ENCODE measurements at regions not wholly inside any gene's neighbourhood (a gene's known extent, or its start where the extent isn't known, plus 50 kb on each side); places are given as distances from the start of the nearest gene placed in this dataset.

DNA sequence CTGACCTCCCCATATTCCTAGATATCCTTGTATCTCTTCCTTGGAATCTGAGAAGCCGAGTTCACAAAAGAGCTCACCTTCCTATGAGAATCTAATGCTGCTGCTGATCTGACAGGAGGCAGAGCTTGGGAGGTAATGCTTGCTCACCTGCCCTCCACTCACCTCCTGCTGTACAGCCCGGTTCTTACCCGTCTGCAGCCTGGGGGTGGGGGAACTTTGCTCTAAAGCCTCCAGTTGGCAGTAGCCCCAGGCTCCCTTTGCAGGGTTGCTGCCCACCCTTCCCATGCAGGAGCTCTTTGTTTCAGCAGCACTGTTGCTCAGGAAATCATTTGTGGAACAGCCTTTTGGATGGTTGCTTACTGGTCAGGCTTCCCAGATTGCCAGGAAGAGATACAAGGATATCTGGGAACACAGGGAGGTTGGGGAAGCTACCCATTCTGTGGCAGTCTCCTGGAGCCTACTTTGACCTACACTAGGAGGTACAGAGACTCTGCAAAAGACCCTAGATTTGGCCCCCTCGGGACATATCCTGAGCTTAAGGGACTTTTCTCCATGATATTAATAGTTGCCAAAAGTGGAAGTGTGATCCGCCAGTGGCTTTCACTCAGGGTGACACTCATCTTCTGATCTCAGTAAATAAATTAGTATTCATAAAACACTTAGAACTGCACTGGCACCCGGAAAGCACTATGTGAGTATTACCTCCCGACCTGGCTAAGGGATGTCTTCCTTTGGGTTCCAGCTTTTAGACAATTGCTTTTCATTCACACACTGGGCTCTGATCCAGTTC is 363.7 kb upstream of the PODXL start (continued):
- TF ChIP-seq, protein P1, sequence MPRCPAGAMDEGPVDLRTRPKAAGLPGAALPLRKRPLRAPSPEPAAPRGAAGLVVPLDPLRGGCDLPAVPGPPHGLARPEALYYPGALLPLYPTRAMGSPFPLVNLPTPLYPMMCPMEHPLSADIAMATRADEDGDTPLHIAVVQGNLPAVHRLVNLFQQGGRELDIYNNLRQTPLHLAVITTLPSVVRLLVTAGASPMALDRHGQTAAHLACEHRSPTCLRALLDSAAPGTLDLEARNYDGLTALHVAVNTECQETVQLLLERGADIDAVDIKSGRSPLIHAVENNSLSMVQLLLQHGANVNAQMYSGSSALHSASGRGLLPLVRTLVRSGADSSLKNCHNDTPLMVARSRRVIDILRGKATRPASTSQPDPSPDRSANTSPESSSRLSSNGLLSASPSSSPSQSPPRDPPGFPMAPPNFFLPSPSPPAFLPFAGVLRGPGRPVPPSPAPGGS (IDR thresholded peaks at IDR 0.05): no peak
- TF ChIP-seq TP53 (CRISPR knock-in tag; IDR thresholded peaks at IDR 0.05): no peak

DNA sequence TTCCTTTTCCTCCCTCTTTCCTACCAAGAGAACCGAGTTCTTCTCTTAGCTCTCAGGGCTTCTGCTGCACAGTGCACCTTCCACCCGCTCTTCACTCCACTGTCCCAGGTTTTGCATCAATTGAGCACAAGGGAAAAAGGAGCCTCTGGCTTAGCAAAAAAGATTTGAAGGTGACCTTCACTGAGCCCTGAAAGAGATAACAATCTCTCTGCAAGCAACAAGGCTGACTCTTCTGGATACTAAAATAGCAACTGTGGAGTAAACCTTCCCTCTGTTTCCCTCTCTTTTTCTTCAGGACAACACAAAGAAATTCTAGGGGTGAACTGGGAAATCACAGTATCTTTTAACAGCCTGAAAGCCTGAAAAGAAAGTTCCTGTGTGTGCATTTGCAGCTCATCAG is 354.7 kb upstream of the PODXL start:
- WGBS (ENCODE audit: missing lambda C conversion rate): 40% methylated on average over 2 of the region's 2 CpGs
- TF ChIP-seq CBX2 (IDR thresholded peaks at IDR 0.05; ENCODE audit: borderline replicate concordance, low read depth): no peak
- no peak for TF ChIP-seq KDM1A (IDR thresholded peaks at IDR 0.05; ENCODE audit: low read depth)
- TF ChIP-seq ESRRA (IDR thresholded peaks at IDR 0.05; ENCODE audit: borderline replicate concordance, low read length): no peak
- TF ChIP-seq, protein P2, sequence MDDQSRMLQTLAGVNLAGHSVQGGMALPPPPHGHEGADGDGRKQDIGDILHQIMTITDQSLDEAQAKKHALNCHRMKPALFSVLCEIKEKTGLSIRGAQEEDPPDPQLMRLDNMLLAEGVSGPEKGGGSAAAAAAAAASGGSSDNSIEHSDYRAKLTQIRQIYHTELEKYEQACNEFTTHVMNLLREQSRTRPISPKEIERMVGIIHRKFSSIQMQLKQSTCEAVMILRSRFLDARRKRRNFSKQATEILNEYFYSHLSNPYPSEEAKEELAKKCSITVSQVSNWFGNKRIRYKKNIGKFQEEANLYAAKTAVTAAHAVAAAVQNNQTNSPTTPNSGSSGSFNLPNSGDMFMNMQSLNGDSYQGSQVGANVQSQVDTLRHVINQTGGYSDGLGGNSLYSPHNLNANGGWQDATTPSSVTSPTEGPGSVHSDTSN (IDR thresholded peaks at IDR 0.05): no peak
- no peak for TF ChIP-seq EHF (CRISPR knock-in tag; IDR thresholded peaks at IDR 0.05)
- TF ChIP-seq, protein P1 (IDR thresholded peaks at IDR 0.05): no peak
- TF ChIP-seq, protein P3, sequence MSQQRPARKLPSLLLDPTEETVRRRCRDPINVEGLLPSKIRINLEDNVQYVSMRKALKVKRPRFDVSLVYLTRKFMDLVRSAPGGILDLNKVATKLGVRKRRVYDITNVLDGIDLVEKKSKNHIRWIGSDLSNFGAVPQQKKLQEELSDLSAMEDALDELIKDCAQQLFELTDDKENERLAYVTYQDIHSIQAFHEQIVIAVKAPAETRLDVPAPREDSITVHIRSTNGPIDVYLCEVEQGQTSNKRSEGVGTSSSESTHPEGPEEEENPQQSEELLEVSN (IDR thresholded peaks at IDR 0.05; ENCODE audit: borderline replicate concordance, low read depth): no peak
- TF ChIP-seq HOXA7 (CRISPR knock-in tag; IDR thresholded peaks at IDR 0.05): no peak
- no peak for TF ChIP-seq ZSCAN20 (CRISPR knock-in tag; IDR thresholded peaks at IDR 0.05)
- no peak for TF ChIP-seq FOSL2 (IDR thresholded peaks at IDR 0.05)
- TF ChIP-seq FOSL2 (CRISPR knock-in tag; IDR thresholded peaks at IDR 0.05): no peak
- no peak for TF ChIP-seq TFCP2L1 (CRISPR knock-in tag; IDR thresholded peaks at IDR 0.05)
- TF ChIP-seq, protein P4, sequence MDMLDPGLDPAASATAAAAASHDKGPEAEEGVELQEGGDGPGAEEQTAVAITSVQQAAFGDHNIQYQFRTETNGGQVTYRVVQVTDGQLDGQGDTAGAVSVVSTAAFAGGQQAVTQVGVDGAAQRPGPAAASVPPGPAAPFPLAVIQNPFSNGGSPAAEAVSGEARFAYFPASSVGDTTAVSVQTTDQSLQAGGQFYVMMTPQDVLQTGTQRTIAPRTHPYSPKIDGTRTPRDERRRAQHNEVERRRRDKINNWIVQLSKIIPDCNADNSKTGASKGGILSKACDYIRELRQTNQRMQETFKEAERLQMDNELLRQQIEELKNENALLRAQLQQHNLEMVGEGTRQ (IDR thresholded peaks at IDR 0.05): no peak
- no peak for TF ChIP-seq CBX8 (IDR thresholded peaks at IDR 0.05)
- no peak for TF ChIP-seq NFE2L2 (conservative IDR thresholded peaks at IDR 0.05; ENCODE audit: low read length)
- no peak for TF ChIP-seq JUNB (IDR thresholded peaks at IDR 0.05)
- DNase-seq (ENCODE audit: low read depth in 1 of 2, low spot score in 1 of 2) (no peak), FAIRE-seq (no peak), ATAC-seq (no peak)
- no peaks in the 10 kb centered on the region for H3K4me1 ChIP-seq
- no peak overlapping the region for H3K4me2 ChIP-seq
- H3K27ac ChIP-seq: no peak overlapping the region
- CTCF ChIA-PET: interaction anchor here (1.3 kb wide), 1 partner anchor 11 kb away, joined by 3 read pairs; no protein-coding TSS in a partner anchor
- H3K9me3 ChIP-seq: no peaks in the 10 kb centered on the region
- POLR2A ChIA-PET: no interaction called here
- no peak overlapping the region for H3K4me3 ChIP-seq

DNA sequence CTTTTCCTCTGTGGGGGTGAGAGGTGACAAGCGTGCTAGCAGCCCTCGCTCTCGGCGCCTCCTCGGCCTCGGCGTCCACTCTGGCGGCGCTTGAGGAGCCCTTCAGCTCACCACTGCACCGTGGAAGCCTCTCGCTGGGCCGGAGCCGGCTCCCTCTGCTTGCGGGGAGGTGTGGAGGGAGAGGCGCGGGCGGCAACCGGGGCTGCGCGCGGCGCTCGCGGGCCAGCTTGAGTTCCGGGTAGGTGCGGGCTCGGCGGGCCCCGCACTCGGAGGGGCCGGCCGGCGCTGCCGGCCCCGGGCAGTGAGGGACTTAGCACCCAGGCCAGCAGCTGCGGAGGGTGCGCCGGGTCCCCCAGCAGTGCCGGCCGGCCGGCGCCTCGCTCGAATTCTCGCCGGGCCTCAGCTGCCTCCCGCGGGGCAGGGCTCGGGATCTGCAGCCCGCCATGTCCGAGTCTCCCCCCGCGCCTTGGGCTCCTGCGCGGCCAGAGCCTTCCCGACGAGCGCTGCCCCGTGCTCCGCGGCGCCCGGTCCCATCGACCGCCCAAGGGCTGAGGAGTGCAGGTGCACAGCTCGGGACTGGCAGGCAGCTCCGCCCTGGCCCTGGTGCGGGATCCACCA is 352.8 kb upstream of the PODXL start:
- H3K4me3 ChIP-seq: no peak overlapping the region
- H3K4me1 ChIP-seq: no peaks in the 10 kb centered on the region
- CTCF ChIA-PET: interaction anchor here (0.6 to 1.3 kb wide), 7 partner anchors 21 to 220 kb away, joined by 3 to 7 read pairs (median 3); no protein-coding TSS in a partner anchor
- no peak for TF ChIP-seq MYC (IDR thresholded peaks at IDR 0.05; ENCODE audit: borderline replicate concordance, low read length)
- no peak for TF ChIP-seq KDM5A (IDR thresholded peaks at IDR 0.05)
- H3K4me2 ChIP-seq: no peak overlapping the region
- no peak overlapping the region for H3K27ac ChIP-seq
- H3K9me3 ChIP-seq: no peaks in the 10 kb centered on the region
- POLR2A ChIA-PET: no interaction called here
- DNase-seq (ENCODE audit: low read depth in 1 of 2, low spot score in 1 of 2): no peak
- 88% methylated on average over 36 of the region's 68 CpGs for WGBS (ENCODE audit: missing lambda C conversion rate)
- no peak for FAIRE-seq
- no peak for ATAC-seq

All from A549 (cell line).